Mesenchymal stem cell (in vitro differentiated cells and primary cell): ENCODE measurements at regions not wholly inside any gene's neighbourhood (a gene's known extent, or its start where the extent isn't known, plus 50 kb on each side); places are given as distances from the start of the nearest gene placed in this dataset.

Experiments
- DNase-seq: peaks from one replicate; pipeline ENCODE4 v3.0.0-alpha.2; 2013
- H2AFZ ChIP-seq: one replicate; pipeline ENCODE4 v1.6.1; 2013; ENCODE audit warnings: low read depth, mild to moderate bottlenecking, control low read depth, inconsistent platforms, low read length, moderate library complexity
- H2AK5ac ChIP-seq: 2 replicates; pipeline ENCODE4 v1.6.1; 2013; ENCODE audit warnings: low read length, moderate library complexity, mild to moderate bottlenecking, inconsistent platforms; ENCODE audit not compliant: severe bottlenecking
- H2BK120ac ChIP-seq: one replicate; pipeline ENCODE4 v1.6.1; 2013; ENCODE audit warnings: low read depth, mild to moderate bottlenecking, inconsistent platforms, low read length, moderate library complexity
- H2BK12ac ChIP-seq, 2 experiments: one replicate each; pipeline ENCODE4 v1.6.1; 2013; ENCODE audit warnings: inconsistent platforms in 2 of 2, low read length in 2 of 2, mild to moderate bottlenecking in 2 of 2, moderate library complexity in 2 of 2, control low read depth in 1 of 2
- H2BK15ac ChIP-seq: one replicate; pipeline ENCODE4 v1.6.1; 2013; ENCODE audit warnings: mild to moderate bottlenecking, low read depth, inconsistent platforms; ENCODE audit not compliant: poor library complexity, severe bottlenecking
- H2BK5ac ChIP-seq: 2 replicates; pipeline ENCODE4 v1.6.1; 2013; ENCODE audit warnings: low read depth, mild to moderate bottlenecking, low read length, control low read depth, inconsistent platforms; ENCODE audit not compliant: poor library complexity, severe bottlenecking
- H3K14ac ChIP-seq, 2 experiments: one replicate each; pipeline ENCODE4 v1.6.1; 2013; ENCODE audit warnings: inconsistent platforms in 2 of 2, low read length in 2 of 2, control low read depth in 1 of 2, mild to moderate bottlenecking in 1 of 2, moderate library complexity in 1 of 2
- H3K18ac ChIP-seq, 2 experiments: one replicate each; pipeline ENCODE4 v1.6.1; 2013; ENCODE audit warnings: inconsistent platforms in 2 of 2, low read length in 2 of 2, control low read depth in 1 of 2, low read depth in 1 of 2, mild to moderate bottlenecking in 1 of 2
- H3K23ac ChIP-seq, 2 experiments: one replicate each; pipeline ENCODE4 v1.6.1; 2013; ENCODE audit warnings: inconsistent platforms in 2 of 2, low read length in 2 of 2, mild to moderate bottlenecking in 2 of 2, moderate library complexity in 2 of 2, control low read depth in 1 of 2
- H3K27ac ChIP-seq: 2 replicates; pipeline ENCODE4 v1.5.1; 2013; ENCODE audit warnings: mild to moderate bottlenecking, moderate library complexity, low read length, control low read depth, inconsistent platforms; ENCODE audit not compliant: poor library complexity, severe bottlenecking
- H3K27me3 ChIP-seq, 2 experiments: 2 replicates each; pipeline versions ENCODE4 v1.6.1 to v1.7.0; 2013; ENCODE audit warnings: low read length in 2 of 2, mild to moderate bottlenecking in 2 of 2, moderate library complexity in 2 of 2, control low read depth in 1 of 2, inconsistent platforms in 1 of 2; ENCODE audit not compliant: control insufficient read depth in 1 of 2, insufficient read depth in 1 of 2
- H3K36me3 ChIP-seq, 2 experiments: 2 replicates each; pipeline versions ENCODE4 v1.6.1 to v1.7.0; 2013; ENCODE audit warnings: low read length in 2 of 2, control low read depth in 1 of 2, inconsistent platforms in 1 of 2, low read depth in 1 of 2, mild to moderate bottlenecking in 1 of 2; ENCODE audit not compliant: insufficient read depth in 2 of 2, control insufficient read depth in 1 of 2
- H3K4ac ChIP-seq, 2 experiments: one replicate each; pipeline ENCODE4 v1.6.1; 2013; ENCODE audit warnings: inconsistent platforms in 2 of 2, low read length in 2 of 2, mild to moderate bottlenecking in 2 of 2, moderate library complexity in 2 of 2, control low read depth in 1 of 2, low read depth in 1 of 2
- H3K4me1 ChIP-seq: 2 replicates; pipeline ENCODE4 v1.6.1; 2013; ENCODE audit warnings: low read depth, low read length, control low read depth; ENCODE audit not compliant: control insufficient read depth, insufficient read depth
- H3K4me2 ChIP-seq: 2 replicates; pipeline ENCODE4 v1.6.1; 2013; ENCODE audit warnings: low read length, mild to moderate bottlenecking, inconsistent platforms; ENCODE audit not compliant: poor library complexity, severe bottlenecking
- H3K4me3 ChIP-seq, 2 experiments: 2 replicates each; pipeline versions ENCODE4 v1.5.1 to v1.7.0; 2013; ENCODE audit warnings: low read length in 2 of 2, mild to moderate bottlenecking in 2 of 2, control low read depth in 1 of 2, low read depth in 1 of 2; ENCODE audit not compliant: insufficient read depth in 1 of 2
- H3K79me1 ChIP-seq: replicated peaks from 2 replicates; pipeline ENCODE4 v1.6.1; 2013; ENCODE audit warnings: mild to moderate bottlenecking, control low read depth, low read length, inconsistent platforms; ENCODE audit not compliant: poor library complexity, severe bottlenecking
- H3K9ac ChIP-seq: 2 replicates; pipeline ENCODE4 v1.7.0; 2013; ENCODE audit warnings: mild to moderate bottlenecking, low read length, moderate library complexity
- H3K9me3 ChIP-seq: 2 replicates; pipeline ENCODE4 v1.7.0; 2013; ENCODE audit warnings: mild to moderate bottlenecking, low read length; ENCODE audit not compliant: control insufficient read depth
- H4K8ac ChIP-seq: one replicate; pipeline ENCODE4 v1.6.1; 2013; ENCODE audit warnings: inconsistent platforms, mild to moderate bottlenecking, low read length, moderate library complexity
- H4K91ac ChIP-seq: one replicate; pipeline ENCODE4 v1.6.1; 2013; ENCODE audit warnings: mild to moderate bottlenecking, low read length, inconsistent platforms
- WGBS: methylation state at CpG from one replicate; pipeline ENCODE4 v1.1.7; 2013; ENCODE audit warnings: mixed read lengths; 5-methylcytosine and 5-hydroxymethylcytosine counted together

DNA sequence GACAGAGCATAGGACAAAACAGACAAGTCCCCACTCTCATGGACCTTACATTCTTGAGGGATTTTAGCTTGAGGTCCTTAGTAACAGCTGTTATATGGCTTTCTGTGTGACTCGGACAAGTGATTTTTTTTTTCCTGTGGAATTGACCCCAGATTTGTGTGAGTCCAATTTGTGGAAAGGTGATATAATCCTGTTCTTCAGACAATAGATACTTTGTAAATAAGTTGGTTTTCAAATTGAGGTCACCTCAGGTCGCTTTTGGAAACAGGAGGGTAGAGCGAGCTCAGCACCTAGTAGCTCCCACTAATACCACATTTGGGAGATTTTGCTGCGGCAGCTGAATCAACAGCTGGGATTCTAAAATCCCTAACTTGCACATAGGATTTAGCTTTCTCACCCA is 1008.8 kb downstream of the ADGRL3 start:
- H3K23ac ChIP-seq, result no peak overlapping the region
- H3K4ac ChIP-seq, result no peak overlapping the region
- no peak overlapping the region for H3K4me2 ChIP-seq
- H3K4me3 ChIP-seq, result no peak overlapping the region
- no peaks in the 10 kb centered on the region for H3K27me3 ChIP-seq
- no peak overlapping the region for H2BK5ac ChIP-seq
- no peak overlapping the region for H3K14ac ChIP-seq
- H3K9ac ChIP-seq, result no peak overlapping the region
- no peak overlapping the region for H3K18ac ChIP-seq
- no peaks in the 10 kb centered on the region for H3K36me3 ChIP-seq
- H3K9me3 ChIP-seq, result no peaks in the 10 kb centered on the region
- H2BK12ac ChIP-seq, result no peak overlapping the region
- no peaks in the 10 kb centered on the region for H3K4me1 ChIP-seq
- H2BK120ac ChIP-seq, result no peak overlapping the region
- no peak overlapping the region for H3K27ac ChIP-seq
- H2AK5ac ChIP-seq, result no peak overlapping the region
- 83% methylated on average over 4 of the region's 4 CpGs for WGBS
- H4K8ac ChIP-seq, result no peak overlapping the region
- no peak for DNase-seq
- H3K79me1 ChIP-seq, result no peaks in the 10 kb centered on the region
- H4K91ac ChIP-seq, result no peak overlapping the region
- H2AFZ ChIP-seq, result no peak overlapping the region
- H2BK15ac ChIP-seq, result no peak overlapping the region

- no peak overlapping the region for H3K4me3 ChIP-seq
- no peak overlapping the region for H3K14ac ChIP-seq
- H3K18ac ChIP-seq, result no peak overlapping the region
- no peak overlapping the region for H4K91ac ChIP-seq
- H4K8ac ChIP-seq, result no peak overlapping the region
- H2BK120ac ChIP-seq, result no peak overlapping the region
- no peak overlapping the region for H3K4me2 ChIP-seq
- H2BK12ac ChIP-seq, result no peak overlapping the region
- no peaks in the 10 kb centered on the region for H3K4me1 ChIP-seq
- H3K27me3 ChIP-seq, result no peaks in the 10 kb centered on the region
- H3K79me1 ChIP-seq, result no peaks in the 10 kb centered on the region
- H3K36me3 ChIP-seq, result no peaks in the 10 kb centered on the region
- H2AFZ ChIP-seq, result no peak overlapping the region
- no peaks in the 10 kb centered on the region for H3K9me3 ChIP-seq
- no peak overlapping the region for H3K9ac ChIP-seq
- no peak for DNase-seq
- no peak overlapping the region for H3K4ac ChIP-seq
- H2AK5ac ChIP-seq, result no peak overlapping the region
- no peak overlapping the region for H2BK5ac ChIP-seq
- no peak overlapping the region for H3K23ac ChIP-seq
- H3K27ac ChIP-seq, result no peak overlapping the region
- WGBS, result 89% methylated on average over 4 of the region's 4 CpGs
- no peak overlapping the region for H2BK15ac ChIP-seq
These were observed 1004.0 kb downstream of the ADGRL3 start for GRCh38 chr4:62204136-62204535.

DNA sequence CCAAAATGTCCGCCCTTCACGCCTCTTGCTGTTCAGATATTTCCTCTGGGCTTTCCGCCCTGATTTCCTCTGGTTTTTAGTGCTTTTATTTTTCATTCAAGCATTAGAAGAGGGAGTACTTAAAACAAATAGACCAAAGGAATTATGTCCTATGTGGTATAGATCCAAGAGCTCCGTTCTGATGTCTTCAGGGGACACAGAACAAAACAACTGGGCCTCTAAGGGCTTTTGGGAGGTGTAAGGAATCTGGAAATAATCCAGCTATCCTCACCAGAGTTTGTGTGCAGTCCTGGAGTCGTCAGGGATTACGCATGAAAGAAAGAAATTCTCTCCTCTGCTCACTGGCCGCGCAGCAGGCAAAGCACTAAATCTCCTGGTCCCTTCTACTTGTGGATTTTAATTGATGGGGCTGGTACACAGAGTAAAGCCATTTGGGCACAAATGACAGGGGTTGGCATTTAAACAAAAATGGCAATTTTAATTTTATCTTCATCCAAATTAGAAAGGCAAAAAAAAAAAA is 999.2 kb downstream of the ADGRL3 start:
- H3K36me3 ChIP-seq, result no peaks in the 10 kb centered on the region
- H3K14ac ChIP-seq, result no peak overlapping the region
- H3K9me3 ChIP-seq, result no peaks in the 10 kb centered on the region
- H3K4me1 ChIP-seq, result no peaks in the 10 kb centered on the region
- no peak overlapping the region for H2BK5ac ChIP-seq
- no peak overlapping the region for H3K4ac ChIP-seq
- 92% methylated on average over 5 of the region's 8 CpGs for WGBS
- H3K79me1 ChIP-seq, result no peaks in the 10 kb centered on the region
- no peak overlapping the region for H3K4me3 ChIP-seq
- no peak overlapping the region for H4K8ac ChIP-seq
- H4K91ac ChIP-seq, result no peak overlapping the region
- H3K27ac ChIP-seq, result no peak overlapping the region
- H3K4me2 ChIP-seq, result no peak overlapping the region
- no peaks in the 10 kb centered on the region for H3K27me3 ChIP-seq
- H3K18ac ChIP-seq, result no peak overlapping the region
- H2BK15ac ChIP-seq, result no peak overlapping the region
- no peak overlapping the region for H3K9ac ChIP-seq
- H2BK12ac ChIP-seq, result no peak overlapping the region
- no peak overlapping the region for H2BK120ac ChIP-seq
- H2AK5ac ChIP-seq, result no peak overlapping the region
- no peak for DNase-seq
- H2AFZ ChIP-seq, result no peak overlapping the region
- H3K23ac ChIP-seq, result no peak overlapping the region

DNA sequence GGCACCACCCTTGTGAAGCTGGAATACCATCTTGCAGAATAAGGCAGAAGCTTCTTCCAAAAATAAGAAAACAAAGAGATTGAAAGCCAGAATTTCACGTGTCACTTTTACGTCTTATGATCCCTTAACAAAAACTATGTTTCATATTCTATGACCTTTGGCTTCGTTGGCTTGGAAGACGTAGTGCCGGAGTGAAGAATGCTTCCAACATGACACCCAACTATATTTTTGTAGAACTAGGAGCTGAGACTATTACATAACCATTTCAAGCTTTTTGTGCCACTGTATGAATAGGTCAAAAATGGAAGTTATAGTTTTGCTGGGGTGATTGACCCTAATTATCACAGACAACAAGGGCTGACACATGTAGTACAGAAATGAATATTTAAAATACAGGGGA is 996.2 kb downstream of the ADGRL3 start:
- no peak overlapping the region for H2BK120ac ChIP-seq

More for the DNA sequence above, 996.2 kb downstream of the ADGRL3 start:
- H3K4me3 ChIP-seq, result no peak overlapping the region
- WGBS, result 86% methylated on average over 5 of the region's 5 CpGs
- H3K4ac ChIP-seq, result no peak overlapping the region
- no peak overlapping the region for H2BK15ac ChIP-seq
- H3K27ac ChIP-seq, result no peak overlapping the region
- H2AFZ ChIP-seq, result no peak overlapping the region
- H3K79me1 ChIP-seq, result no peaks in the 10 kb centered on the region
- H2BK5ac ChIP-seq, result no peak overlapping the region
- no peak overlapping the region for H4K8ac ChIP-seq
- no peak overlapping the region for H4K91ac ChIP-seq
- H2BK12ac ChIP-seq, result no peak overlapping the region
- H3K23ac ChIP-seq, result no peak overlapping the region
- H3K9ac ChIP-seq, result no peak overlapping the region
- H3K4me1 ChIP-seq, result no peaks in the 10 kb centered on the region
- H2AK5ac ChIP-seq, result no peak overlapping the region
- H3K4me2 ChIP-seq, result no peak overlapping the region
- no peak for DNase-seq
- H3K14ac ChIP-seq, result no peak overlapping the region
- no peaks in the 10 kb centered on the region for H3K27me3 ChIP-seq
- no peaks in the 10 kb centered on the region for H3K36me3 ChIP-seq
- no peaks in the 10 kb centered on the region for H3K9me3 ChIP-seq
- no peak overlapping the region for H3K18ac ChIP-seq
